Peyer's patch (tissue), 4 donors: ENCODE measurements at regions not wholly inside any gene's neighbourhood (a gene's known extent, or its start where the extent isn't known, plus 50 kb on each side); places are given as distances from the start of the nearest gene placed in this dataset.
"Not testable (repeated sequence)": the region's sequence is repeated elsewhere in the genome, so short reads cannot be mapped to it uniquely, and the experiment has no call there.

Source experiments
- DNase-seq, 3 donors: peaks; one replicate each; pipeline ENCODE4 v3.0.0-alpha.2; 2017 to 2019
- H3K27ac ChIP-seq, 4 donors: fragments of 200-600 bp; sonication (generic); one replicate each; pipeline ENCODE4 v1.5.1; 2016 to 2019
- H3K27me3 ChIP-seq, 2 donors: fragments of 200-600 bp; sonication (generic); one replicate each; pipeline ENCODE4 v1.5.1; 2019
- H3K36me3 ChIP-seq, 3 donors: fragments of 200-600 bp; sonication (generic); one replicate each; pipeline ENCODE4 v1.5.1; 2016 to 2019
- H3K4me1 ChIP-seq, 4 donors: fragments of 200-600 bp; sonication (generic); one replicate each; pipeline ENCODE4 v1.5.1; 2016 to 2019
- H3K4me3 ChIP-seq, 4 donors: fragments of 200-600 bp; sonication (generic); 1 replicate in 3 of 4; 2 replicates in 1 of 4; pipeline ENCODE4 v1.5.1; 2016 to 2019; ENCODE audit warnings: mild to moderate bottlenecking in 1 of 4
- H3K9me3 ChIP-seq, 4 donors: fragments of 200-600 bp; sonication (generic); one replicate each; pipeline ENCODE4 v1.5.1; 2016 to 2019; ENCODE audit warnings: mild to moderate bottlenecking in 1 of 4
- CTCF ChIP-seq, 6 experiments: fragments of 450-650 bp in 4 of 6; fragments of 200-600 bp in 2 of 6; sonication (generic) in 1 of 6; IDR thresholded peaks; one replicate each; pipeline ENCODE4 v1.5.1; 2017 to 2019; ENCODE audit warnings: antibody characterized with exemption in 6 of 6, mild to moderate bottlenecking in 3 of 6, moderate library complexity in 1 of 6
- POLR2A ChIP-seq, 2 donors: fragments of 450-650 bp; IDR thresholded peaks; one replicate each; pipeline ENCODE4 v1.5.1; 2017; ENCODE audit warnings: antibody characterized with exemption in 2 of 2, mild to moderate bottlenecking in 2 of 2, moderate library complexity in 2 of 2

- DNase-seq: no peak
- Histone ChIP-seq H3K27ac (no peak overlapping the region), H3K27me3 (no peaks in the 10 kb centered on the region), H3K36me3 (no peaks in the 10 kb centered on the region), H3K4me3 (no peak overlapping the region), H3K9me3 (no peaks in the 10 kb centered on the region), H3K4me1 (no peaks in the 10 kb centered on the region)
- no peak for TF ChIP-seq CTCF (IDR thresholded peaks at IDR 0.05)
- no peak for TF ChIP-seq POLR2A (IDR thresholded peaks at IDR 0.05)
Observed at GRCh38 chr1:213619026-213619425, 368.7 kb upstream of the PROX1 start.

GRCh38 chr1:213621077-213621476, 366.7 kb upstream of the PROX1 start:
- no peaks in the 10 kb centered on the region for H3K36me3 ChIP-seq
- H3K27ac ChIP-seq: no peak overlapping the region
- no peaks in the 10 kb centered on the region for H3K27me3 ChIP-seq
- no peaks in the 10 kb centered on the region for H3K4me1 ChIP-seq
- no peak for DNase-seq
- no peak overlapping the region for H3K4me3 ChIP-seq
- H3K9me3 ChIP-seq: no peaks in the 10 kb centered on the region
- TF ChIP-seq POLR2A (IDR thresholded peaks at IDR 0.05) (no peak), CTCF (IDR thresholded peaks at IDR 0.05) (no peak)

- H3K9me3 ChIP-seq: no peaks in the 10 kb centered on the region
- no peaks in the 10 kb centered on the region for H3K27me3 ChIP-seq
- TF ChIP-seq CTCF (IDR thresholded peaks at IDR 0.05) (no peak), POLR2A (IDR thresholded peaks at IDR 0.05) (no peak)
- H3K4me1 ChIP-seq: no peaks in the 10 kb centered on the region
- no peak overlapping the region for H3K4me3 ChIP-seq
- no peak overlapping the region for H3K27ac ChIP-seq
- DNase-seq: no peak
- H3K36me3 ChIP-seq: no peaks in the 10 kb centered on the region
Observed at GRCh38 chr1:213622365-213623063, 365.3 kb upstream of the PROX1 start.

GRCh38 chr1:213623064-213623581, 364.6 kb upstream of the PROX1 start:
- no peak overlapping the region for H3K27ac ChIP-seq
- no peaks in the 10 kb centered on the region for H3K9me3 ChIP-seq
- H3K4me1 ChIP-seq: no peaks in the 10 kb centered on the region
- H3K4me3 ChIP-seq: no peak overlapping the region
- TF ChIP-seq POLR2A (IDR thresholded peaks at IDR 0.05) (no peak), CTCF (IDR thresholded peaks at IDR 0.05) (no peak)
- DNase-seq: no peak
- H3K27me3 ChIP-seq: no peaks in the 10 kb centered on the region
- H3K36me3 ChIP-seq: no peaks in the 10 kb centered on the region

GRCh38 chr1:213623862-213624261, 363.9 kb upstream of the PROX1 start:
- no peaks in the 10 kb centered on the region for H3K4me1 ChIP-seq
- H3K36me3 ChIP-seq: no peaks in the 10 kb centered on the region
- H3K9me3 ChIP-seq: no peaks in the 10 kb centered on the region
- no peak overlapping the region for H3K4me3 ChIP-seq
- H3K27ac ChIP-seq: no peak overlapping the region
- DNase-seq: no peak
- H3K27me3 ChIP-seq: no peaks in the 10 kb centered on the region
- TF ChIP-seq POLR2A (IDR thresholded peaks at IDR 0.05) (no peak), CTCF (IDR thresholded peaks at IDR 0.05) (no peak)

- not testable (repeated sequence) for H3K36me3 ChIP-seq, DNase-seq, H3K9me3 ChIP-seq, H3K4me1 ChIP-seq, H3K27me3 ChIP-seq, H3K27ac ChIP-seq, H3K4me3 ChIP-seq
Observed at GRCh38 chr1:213636778-213637177, 351.0 kb upstream of the PROX1 start.
